ENCODE measurements at regions not wholly inside any gene's neighbourhood (a gene's known extent, or its start where the extent isn't known, plus 50 kb on each side); places are given as distances from the start of the nearest gene placed in this dataset.

GRCh38 chr5:115375893-115376292, 79.4 kb upstream of the CCDC112 start:
- no peak for TF ChIP-seq CTCF (IDR thresholded peaks at IDR 0.05)
- TF ChIP-seq POLR2A (IDR thresholded peaks at IDR 0.05), result no peak

All from testis (tissue), 2 donors.